Stimulated activated CD8-positive, alpha-beta memory T cell treated with anti-CD3 and anti-CD28 coated beads, Interleukin-7, amount 100 ng/mL, for 1 hour (primary cell): ENCODE measurements at regions not wholly inside any gene's neighbourhood (a gene's known extent, or its start where the extent isn't known, plus 50 kb on each side); places are given as distances from the start of the nearest gene placed in this dataset.
"Not testable (repeated sequence)": the region's sequence is repeated elsewhere in the genome, so short reads cannot be mapped to it uniquely, and the experiment has no call there.

Experiments
- DNase-seq, 2 donors: peaks; one replicate each; pipeline ENCODE4 v3.0.0-alpha.2; 2020; ENCODE audit warnings: low read depth in 2 of 2

DNA sequence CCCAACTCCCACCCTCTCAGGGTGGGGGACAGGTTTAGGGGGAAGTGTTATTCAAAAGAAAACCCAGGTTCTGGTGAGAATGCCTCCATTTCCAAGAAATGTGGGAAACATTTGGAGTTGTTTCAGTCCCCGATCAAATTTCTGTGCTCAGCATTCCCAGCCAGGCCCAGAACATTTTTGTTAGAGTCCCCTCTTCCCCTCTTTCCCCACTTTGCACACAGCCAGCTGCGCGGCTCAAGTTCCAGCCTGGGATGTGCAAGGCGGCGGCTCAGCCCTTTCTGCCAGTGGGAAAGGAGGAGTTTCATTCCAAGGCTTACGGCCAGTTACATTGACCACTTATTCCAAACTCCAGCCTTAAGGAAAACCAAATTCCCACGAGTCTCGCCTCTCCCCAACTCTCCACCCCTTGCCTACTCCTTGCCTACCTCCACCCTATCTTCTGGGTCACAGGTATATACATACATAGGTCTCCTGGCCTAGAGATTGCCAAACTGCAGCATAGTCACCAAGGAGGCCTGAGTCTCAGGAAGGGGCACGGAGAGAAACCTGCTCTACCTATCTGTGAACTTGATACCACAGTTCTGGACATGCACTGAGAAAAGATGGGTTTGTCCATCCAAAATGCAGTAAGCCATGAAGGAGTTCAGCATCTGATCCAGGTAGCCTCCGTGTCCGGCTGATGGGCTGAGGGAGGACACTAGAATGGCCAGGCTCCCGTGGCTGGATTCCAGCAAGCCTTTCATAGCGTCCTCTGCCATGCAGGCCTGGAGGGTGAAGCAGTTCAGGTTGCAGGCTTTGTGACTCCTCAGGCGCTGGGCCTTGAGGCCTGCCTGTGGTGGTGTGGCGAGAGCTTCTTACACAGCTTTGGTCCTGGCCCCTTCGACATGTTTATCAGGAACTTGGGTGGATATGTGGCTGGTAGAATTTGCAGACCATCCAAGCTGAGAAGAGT, 154.5 kb downstream of the ZFP36L2 start:
- no peak for DNase-seq

DNA sequence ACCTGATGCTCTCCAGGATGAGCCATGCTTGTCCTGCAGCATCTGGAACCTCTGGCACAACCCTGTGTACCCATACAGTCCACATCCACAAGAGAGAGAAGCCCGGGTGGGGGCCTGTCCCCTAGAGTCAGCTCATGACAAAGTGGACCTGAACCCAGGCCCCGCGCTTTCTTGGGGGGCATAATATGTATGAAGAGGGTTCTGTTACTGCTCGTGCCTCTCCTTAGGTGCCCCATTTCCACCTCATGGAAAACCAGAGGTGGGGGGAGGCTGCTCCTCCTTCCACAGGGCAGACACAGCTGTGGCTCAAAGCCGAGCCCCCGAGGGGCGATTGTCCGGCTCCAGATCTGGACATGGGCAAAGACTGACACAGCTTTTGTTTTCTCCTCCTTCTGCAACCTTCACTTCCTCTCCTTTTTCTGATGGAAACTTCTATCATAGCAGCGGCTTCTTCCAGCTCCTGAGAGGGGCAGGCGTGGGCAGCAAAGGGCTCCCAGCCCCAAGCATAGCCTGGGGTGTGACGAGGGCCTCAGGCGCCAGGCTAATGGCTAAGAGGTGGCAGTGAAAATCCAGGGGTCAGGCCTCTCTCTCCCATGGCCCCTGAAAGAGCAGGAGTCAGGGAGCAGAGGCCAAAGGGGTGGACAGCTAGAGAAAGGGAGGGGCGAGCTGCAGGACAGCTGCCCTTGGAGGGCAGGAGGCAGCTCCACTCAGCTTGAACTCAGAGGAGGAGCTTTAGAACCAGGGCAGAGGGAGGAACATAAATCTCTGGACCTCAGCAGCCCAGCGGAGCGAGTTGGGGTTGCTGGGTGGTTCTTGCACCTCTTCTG, 155.5 kb downstream of the ZFP36L2 start:
- DNase-seq: no peak

DNA sequence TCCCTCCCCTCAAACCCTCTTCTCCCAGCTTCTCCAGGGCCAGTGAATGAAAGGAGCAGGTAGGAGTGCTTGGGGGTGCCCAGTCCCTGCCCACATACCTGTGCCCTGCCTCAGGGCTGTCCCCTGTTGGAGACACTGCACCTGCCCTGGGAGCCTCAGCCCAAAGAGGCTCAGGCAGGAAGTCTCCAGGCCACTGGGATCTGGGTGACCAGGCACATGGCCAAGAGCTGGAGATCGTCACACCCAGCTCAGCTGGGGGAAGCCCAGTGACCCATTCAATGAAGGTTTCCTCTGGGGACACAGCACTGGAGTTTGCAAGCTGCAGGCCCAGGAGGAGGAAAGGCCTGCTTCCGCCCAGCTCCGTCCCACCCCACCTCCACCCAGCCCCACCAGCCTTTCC, 156.4 kb downstream of the ZFP36L2 start:
- no peak for DNase-seq

DNA sequence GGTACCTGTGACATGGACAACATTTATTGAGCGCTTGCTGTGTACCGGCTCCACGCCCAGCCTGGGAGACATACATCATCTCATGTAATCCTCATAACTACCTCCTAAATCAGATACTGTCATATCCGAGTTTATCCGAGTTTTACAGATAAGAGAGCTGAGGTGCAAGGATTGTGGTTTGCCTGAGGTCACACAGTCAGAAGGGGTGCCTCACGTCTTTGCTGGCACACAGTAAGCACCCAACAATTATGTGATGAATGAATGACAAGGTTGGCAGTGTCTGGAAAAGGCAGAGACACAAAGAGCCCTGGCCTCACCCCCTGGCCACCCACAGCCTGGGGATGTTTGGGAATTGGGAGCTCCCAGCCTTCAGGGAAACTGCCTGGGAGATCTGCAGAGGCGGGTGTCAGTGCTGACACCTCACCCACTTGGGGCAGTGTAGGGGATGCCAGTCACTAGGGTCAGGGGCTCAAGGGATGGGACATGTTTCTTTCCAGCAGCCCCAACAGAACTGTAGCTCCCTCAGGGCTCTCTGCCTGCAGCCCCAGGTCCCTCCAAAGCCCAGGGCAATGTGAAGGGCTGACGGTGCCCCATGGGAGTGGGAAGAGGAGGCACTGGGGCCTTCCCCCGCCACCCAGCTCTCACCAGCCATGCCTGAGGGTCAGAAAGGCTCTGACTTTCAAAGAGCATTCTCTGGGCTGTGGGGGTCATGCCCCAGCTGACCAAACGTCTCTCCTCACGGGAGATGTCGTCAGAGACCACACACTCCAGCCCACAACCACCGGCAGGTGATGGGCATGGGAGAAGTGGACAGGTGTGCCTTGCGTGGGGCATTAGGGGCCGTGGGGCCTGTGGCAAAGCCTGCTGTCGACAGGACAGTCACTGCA, 157.5 kb downstream of the ZFP36L2 start:
- no peak for DNase-seq

DNA sequence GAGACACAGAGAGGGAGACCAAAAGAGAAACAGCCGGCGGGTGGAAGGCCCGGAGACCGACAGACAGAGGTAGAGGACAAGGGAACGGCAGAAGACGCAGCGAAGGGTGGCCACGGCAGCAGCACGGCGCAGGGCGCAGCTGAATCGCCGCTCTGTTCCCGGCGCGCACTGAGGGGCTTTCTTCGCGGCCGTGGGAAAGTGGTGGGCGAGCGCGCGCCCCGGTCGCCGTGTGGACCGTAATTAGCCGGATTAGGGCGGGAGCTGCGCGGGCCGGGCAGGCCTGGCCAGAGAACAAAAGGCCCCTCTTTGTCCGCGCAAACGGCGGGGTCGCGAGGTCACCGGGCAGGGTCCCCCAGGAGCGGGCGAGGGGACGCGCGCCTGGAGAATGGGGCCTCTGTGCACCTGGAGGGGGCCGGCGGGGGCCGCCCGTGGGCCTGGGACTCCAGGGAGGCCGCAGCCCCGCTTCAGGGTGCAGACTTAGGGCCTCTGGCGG, 158.3 kb downstream of the ZFP36L2 start:
- DNase-seq: no peak

DNA sequence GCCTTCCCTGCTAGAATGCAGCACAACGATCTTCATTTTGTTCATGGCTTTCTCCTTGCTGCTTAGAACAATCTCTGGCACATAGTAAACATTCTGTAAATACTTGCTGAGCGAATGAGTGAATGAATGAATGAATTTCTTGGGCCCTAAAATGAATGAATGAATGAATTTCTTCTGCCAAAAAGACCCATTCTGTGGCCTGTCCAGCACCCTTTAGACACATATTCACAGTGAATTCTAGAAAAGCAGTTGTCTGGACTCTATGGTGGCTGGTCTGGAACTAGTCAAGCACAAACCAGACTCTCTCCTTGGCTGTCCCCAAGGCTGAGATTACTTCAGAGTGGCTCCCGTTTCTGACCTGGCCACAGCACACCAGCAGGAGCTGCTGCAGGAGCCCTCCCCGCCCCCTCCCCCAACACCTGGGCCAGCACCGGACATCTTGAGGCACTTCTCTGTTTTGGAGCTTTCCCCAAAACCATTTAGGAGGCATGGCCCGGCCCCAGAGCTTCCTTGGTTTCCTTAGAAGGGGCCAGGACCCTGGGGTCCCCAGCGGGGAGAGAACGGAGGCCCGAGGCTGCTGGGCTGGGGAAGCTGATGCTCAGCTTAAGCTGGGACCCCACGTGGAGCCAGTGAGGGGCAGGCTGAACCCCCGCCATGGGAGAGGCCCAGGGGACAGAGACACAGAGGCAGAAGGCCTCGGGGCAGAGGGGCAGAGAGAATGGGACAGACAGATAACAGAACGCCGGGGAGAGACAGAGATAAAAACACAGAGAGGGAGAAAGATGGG, 159.0 kb downstream of the ZFP36L2 start:
- no peak for DNase-seq

DNA sequence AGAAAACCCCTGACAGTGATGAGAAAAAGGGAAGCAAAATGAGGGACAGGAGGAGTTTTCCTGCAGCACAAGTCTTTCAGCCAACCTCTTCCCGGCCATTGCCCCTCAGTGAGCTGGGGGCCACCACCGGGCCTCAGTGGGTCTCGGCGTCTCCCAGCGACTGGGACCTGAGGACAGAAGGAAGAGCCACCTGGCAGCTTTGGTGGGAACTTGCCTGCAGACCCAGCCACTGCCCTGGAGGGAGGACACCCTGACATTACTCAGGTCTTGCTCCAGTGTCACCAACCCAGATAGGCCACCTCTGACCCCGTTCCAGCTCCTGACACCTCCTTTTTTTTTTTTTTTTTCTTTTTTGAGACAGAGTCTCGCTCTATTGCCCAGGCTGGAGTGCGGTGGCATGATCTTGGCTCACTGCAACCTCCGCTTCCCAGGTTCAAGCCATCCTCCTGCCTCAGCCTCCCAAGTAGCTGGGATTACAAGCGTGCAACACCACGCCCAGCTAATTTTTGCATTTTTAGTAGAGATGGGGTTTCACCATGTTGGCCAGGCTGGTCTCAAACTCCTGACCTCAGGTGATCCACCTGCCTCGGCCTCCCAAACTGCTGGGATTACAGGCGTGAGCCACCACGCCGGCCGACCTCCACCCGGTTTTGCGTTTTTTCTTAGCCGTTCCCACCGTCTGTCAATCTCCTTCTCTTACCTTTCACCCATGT, 159.7 kb downstream of the ZFP36L2 start:
- DNase-seq: not testable (repeated sequence)

DNA sequence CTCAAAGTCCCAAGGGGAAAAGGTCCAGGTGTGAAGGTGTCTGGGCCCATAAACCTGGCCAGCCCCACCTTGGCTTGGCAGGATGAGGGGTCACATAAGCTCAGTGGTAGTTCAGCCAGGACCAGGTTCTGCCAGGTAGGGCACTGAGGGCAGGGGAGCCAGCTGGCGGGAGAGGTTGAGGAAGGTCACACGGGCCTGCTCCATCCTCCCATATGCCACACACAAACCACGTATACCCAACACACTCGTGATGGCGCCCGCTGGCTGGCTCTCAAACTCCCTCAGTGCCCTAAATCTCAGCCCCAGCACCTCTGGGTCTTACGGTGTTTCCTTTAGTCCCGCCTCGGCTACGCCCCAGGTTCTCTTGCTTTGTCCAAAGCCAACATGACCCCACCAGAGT, 160.5 kb downstream of the ZFP36L2 start:
- no peak for DNase-seq

DNA sequence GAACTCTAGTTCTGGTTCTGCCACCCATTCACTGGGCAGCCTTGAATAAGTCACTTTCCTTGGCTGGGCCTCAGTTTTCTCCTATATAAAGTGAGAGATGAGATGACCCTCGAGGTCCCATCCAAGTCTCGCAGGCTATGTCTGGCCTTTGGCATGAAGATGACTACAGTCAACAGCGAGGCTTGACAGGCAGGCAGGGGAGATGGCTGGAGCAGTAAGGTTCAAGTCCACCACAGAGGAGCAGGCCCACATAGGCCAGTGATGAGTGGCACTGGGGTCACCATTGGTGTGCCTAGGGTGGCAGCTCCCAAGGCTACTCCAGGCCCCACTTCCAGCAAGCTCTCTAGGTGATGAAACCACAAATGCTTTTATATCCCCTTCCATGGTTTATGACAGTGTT, 161.4 kb downstream of the ZFP36L2 start:
- no peak for DNase-seq

DNA sequence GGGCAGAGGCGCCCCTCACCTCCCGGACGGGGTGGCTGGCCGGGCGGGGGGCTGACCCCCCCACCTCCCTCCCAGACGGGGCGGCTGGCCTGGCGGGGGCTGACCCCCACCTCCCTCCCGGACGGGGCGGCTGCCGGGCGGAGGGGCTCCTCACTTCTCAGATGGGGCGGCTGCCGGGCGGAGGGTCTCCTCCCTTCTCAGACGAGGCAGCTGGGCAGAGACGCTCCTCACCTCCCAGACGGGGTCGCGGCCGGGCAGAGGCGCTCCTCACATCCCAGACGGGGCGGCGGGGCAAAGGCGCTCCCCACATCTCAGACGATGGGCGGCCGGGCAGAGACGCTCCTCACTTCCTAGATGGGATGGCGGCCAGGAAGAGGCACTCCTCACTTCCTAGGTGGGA, 163.3 kb downstream of the ZFP36L2 start:
- not testable (repeated sequence) for DNase-seq

DNA sequence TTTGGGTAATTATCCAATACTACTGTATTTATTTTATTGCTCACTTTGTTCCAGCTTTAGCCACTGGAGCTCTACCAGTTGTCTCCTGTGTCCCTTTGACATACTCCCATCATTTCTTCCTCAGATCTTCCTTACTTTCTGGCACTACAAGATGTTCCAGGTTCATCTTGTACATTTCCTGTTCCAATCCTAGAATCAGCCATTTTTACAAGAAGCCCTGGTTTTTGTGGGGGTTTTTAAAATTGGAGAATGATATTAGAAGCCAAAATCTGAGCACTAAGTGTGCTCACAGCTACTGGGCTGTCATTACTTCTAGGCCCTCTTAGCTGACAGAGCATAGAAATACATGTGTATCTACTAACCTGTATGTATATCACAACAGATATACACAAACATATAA, 164.3 kb downstream of the ZFP36L2 start:
- no peak for DNase-seq

DNA sequence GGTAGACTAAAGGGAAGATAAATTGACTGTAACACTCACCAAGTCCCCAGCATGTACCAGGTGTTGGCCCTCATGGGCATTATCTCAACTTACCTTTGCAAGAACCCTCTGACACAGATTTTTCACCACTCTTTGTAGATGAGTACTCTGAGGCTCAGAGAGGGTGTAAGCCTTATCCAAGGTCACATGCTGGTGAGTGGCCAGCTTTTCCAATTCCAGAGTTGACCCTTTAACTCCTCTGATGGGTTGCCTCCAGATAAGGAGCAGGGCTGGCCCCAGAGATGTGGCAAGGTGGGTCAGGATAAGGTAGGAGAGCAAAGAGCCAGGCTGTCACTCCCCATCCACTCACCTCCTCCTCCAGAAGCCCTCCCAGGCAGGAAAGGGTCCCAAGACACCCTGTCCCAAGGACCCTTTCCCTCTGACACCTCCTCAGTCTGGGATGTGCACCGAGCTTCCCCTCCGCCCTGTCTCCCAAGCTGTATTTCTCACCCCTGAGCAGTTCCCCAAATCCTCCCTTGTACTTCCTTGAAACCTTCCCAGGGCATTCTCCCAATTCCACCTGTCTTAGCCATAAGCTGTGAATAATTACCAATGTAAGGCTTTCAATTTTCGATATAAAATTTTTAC, 165.9 kb downstream of the ZFP36L2 start:
- no peak for DNase-seq

DNA sequence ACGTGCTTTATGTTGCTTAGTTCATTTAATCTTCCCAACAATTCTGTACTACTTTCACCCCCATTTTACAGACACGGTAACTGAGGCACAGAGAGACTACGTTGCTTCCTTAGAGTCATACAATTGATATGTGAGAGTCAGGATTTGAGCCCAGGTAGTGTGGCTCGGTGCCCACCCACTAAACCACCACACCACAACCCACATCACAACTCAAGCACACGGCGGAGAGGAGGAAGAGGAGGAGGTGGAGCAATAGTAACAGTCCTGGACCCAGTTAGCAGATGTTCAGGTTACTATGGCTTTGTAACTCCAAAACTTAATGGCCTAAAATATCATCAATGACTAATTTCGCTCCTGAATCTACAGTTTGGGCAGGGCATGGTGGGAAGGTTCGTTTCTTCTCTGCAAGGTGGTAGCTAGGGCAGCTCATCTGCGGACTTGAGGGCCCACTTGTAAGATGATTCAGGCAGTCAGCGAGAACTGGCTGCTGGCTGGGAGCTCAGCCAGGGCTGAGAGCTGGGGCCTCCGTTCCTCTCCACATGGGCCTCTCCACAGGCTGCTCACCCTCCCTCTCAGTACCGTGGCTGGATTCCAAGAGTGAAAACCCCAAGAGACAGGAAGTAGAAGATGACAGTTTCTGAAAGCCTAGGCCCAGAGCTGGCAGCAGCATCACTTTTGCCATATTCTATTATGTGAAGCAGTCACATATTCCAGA, 167.1 kb downstream of the ZFP36L2 start:
- peak in 1 of 2 donors; percentile 5 for DNase-seq

DNA sequence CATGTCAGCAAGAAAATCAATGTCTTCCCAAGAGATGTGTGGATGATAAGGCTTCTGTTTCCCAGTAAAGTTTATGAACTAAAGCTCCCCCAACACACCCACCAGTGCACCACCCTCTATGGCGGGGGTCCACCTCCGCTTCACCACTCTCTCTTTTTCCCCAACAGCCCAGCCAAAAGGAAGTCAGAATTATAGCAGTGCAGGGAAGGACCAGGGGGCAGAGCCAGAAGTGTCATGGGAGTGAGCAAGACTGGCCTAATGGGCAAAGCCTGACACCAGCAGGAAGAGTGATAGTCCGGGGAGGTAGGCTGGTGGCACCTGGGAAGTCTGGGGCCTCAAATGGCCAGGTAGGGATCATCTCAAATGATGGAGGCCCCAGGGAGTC, 167.7 kb downstream of the ZFP36L2 start:
- DNase-seq: no peak

DNA sequence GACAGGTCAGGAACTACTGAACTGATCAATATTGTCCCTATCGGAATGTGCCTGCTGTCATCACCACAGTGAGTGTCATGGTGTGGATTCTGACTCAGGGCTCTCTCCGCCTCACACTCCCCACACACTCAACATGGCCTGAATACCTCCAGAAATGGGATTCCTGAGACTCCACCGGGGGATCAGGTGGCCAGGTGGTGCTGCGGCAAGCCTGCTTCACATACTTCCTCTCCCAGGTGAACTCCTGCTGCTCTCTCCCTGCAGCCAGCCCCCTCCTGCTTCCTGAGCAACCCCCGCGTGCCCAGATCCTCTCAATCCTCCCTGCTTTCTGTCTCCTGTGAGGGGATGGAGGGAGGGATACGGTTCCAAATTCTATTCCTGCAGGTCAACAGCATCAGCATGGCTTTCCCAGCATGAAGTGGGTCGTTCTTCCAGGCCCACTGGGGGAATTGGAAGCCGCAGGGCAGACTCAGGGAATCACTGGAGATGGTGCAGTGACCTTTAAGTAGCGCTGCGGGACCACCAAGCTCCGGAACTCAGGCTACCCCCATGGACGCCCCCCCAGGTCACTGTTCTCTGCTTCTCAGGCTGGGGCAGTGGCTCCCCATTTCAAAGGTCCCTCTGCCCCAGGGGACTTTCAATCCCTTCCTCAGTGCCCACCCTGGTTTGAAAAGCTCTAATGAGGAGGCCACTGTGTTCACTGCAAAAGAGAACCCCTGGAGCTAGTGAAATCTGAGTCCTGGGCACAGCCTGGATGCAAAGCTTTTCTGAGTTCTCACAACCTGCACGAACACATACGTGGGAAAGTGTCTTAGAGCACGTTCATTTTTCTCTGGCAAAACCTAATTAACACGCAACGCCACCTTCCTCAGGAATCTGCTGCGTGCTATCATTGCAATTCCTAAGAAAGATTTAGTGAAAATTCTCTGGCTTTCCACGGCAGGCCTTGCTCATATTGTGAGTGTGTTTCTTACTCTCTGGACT, 168.4 kb downstream of the ZFP36L2 start:
- DNase-seq: no peak

DNA sequence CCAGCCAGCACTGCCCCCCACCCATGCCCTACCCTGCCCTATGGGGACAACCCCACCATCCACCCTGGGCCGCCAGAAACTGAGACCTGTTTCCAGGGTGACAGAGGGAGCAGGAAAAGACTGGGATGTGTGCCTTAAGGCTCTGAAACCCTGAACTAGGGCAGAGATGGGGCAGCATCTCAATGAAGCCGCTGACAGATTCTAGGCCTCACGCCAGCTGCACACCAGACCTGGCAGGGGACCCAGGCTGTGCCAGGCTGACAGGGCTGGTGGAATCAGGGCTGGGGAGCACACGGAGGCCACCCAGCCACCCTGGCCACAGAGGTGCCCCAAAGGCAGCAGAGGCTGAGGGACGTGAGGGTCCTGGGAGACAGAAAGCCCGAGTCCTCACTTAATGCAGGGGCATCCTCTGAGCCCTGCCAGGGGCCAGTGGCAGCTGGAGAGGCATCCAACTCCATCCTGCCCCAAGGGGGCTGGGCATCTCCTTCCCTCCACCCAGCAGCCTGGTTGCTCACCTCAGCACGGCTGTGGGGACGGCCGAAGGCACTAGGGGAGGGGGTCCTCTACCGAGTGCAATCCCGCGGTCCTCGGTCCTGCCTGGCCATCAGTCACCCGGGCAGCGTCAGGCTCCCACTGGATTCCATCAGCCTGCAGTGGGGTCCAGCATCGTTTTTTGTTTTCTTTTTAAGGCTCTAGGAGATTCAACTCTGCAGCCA, 169.2 kb downstream of the ZFP36L2 start:
- DNase-seq: no peak

DNA sequence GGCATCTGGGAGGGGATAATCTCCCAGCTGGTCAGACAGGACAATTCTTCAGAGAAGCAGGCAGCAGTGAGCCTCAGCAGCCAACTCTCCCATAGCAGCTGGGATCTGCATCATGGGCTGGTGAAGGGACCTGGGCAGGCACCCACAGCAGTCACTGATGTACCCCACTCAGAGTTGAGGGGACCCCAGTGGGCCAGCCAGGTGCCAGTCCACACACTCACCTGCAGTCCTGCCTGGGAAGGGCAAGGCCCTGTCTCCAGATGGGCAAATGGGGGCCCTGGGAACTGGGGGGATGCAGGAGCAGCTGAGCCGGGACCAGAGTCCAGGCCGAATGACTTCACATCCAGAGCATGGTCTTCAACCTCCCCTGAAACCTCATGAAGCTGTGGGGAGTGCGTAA, 170.4 kb downstream of the ZFP36L2 start:
- DNase-seq: no peak
